ENCODE measurements at regions not wholly inside any gene's neighbourhood (a gene's known extent, or its start where the extent isn't known, plus 50 kb on each side); places are given as distances from the start of the nearest gene placed in this dataset.
A peak's percentile ranks its signal among the peaks of the same experiment; 100 is the strongest.

DNA sequence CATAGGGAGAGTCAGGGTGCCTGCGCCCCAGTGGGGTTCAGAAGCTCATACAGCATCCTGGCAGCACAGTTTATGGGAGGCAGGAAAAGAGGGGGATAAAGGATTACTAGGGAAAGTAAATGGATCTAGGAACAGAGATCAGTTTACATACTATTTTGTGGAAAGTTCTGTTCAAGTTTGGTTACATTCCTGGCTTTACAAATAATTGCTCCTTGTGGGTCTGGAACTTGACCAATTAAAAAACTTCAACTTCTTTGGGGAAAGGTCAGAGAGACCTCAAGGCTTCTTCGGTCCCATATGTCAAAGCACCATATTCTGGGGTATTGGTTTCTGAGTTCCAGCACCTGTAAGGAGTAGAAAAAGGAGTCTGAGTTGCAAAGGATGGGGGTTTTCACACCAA, 64.1 kb downstream of the ZDHHC19 start:
- Histone ChIP-seq H3K4me3 (ENCODE audit: low read length in 2 of 2) (no peak overlapping the region), H3K27ac (ENCODE audit: low read depth in 1 of 2, low read length in 2 of 2) (no peak overlapping the region), H3K9me3 (ENCODE audit: control insufficient read depth, low read length) (no peaks in the 10 kb centered on the region), H3K36me3 (ENCODE audit: control insufficient read depth in 1 of 2, insufficient read depth in 2 of 2, low read length in 1 of 2) (no peaks in the 10 kb centered on the region), H3K4me1 (ENCODE audit: control insufficient read depth in 1 of 2, insufficient read depth in 2 of 2, low read length in 2 of 2) (no peaks in the 10 kb centered on the region), H3K27me3 (ENCODE audit: control insufficient read depth in 1 of 2, insufficient read depth in 2 of 2, low read length in 1 of 2) (no peaks in the 10 kb centered on the region)
- ATAC-seq (ENCODE audit: low FRiP score) (no peak), DNase-seq (no peak)
- intact Hi-C loops (cut with DNase I) = no loop called here
- 86 to 89% methylated on average over 2 of the region's 2 CpGs for WGBS, 2 donors

- Histone ChIP-seq H3K9me3 (ENCODE audit: control insufficient read depth, low read length) (no peaks in the 10 kb centered on the region), H3K36me3 (ENCODE audit: control insufficient read depth in 1 of 2, insufficient read depth in 2 of 2, low read length in 1 of 2) (no peaks in the 10 kb centered on the region), H3K4me3 (ENCODE audit: low read length in 2 of 2) (no peak overlapping the region), H3K4me1 (ENCODE audit: control insufficient read depth in 1 of 2, insufficient read depth in 2 of 2, low read length in 2 of 2) (no peaks in the 10 kb centered on the region), H3K27ac (ENCODE audit: low read depth in 1 of 2, low read length in 2 of 2) (no peak overlapping the region), H3K27me3 (ENCODE audit: control insufficient read depth in 1 of 2, insufficient read depth in 2 of 2, low read length in 1 of 2) (no peaks in the 10 kb centered on the region)
- no peak for ATAC-seq (ENCODE audit: low FRiP score)
- 81 to 82% methylated on average over 14 to 18 of the region's 18 CpGs for WGBS, 2 donors
- intact Hi-C loops (cut with DNase I) = no loop called here
- peak in 1 of 2 donors; percentile 42 for DNase-seq
Measured at GRCh38 chr3:196145468-196146262, 63.8 kb upstream of the TFRC start.

- intact Hi-C loops (cut with DNase I) = no loop called here
- H3K4me3 ChIP-seq (ENCODE audit: low read length in 2 of 2) = no peak overlapping the region
- 71 to 74% methylated on average over 19 of the region's 19 CpGs for WGBS, 2 donors
- no peak overlapping the region for H3K27ac ChIP-seq (ENCODE audit: low read depth in 1 of 2, low read length in 2 of 2)
- ATAC-seq (ENCODE audit: low FRiP score) = no peak
- peak in 1 of 2 donors; percentile 17 for DNase-seq
- no peaks in the 10 kb centered on the region for H3K36me3 ChIP-seq (ENCODE audit: control insufficient read depth in 1 of 2, insufficient read depth in 2 of 2, low read length in 1 of 2)
- no peaks in the 10 kb centered on the region for H3K4me1 ChIP-seq (ENCODE audit: control insufficient read depth in 1 of 2, insufficient read depth in 2 of 2, low read length in 2 of 2)
- no peaks in the 10 kb centered on the region for H3K27me3 ChIP-seq (ENCODE audit: control insufficient read depth in 1 of 2, insufficient read depth in 2 of 2, low read length in 1 of 2)
- no peaks in the 10 kb centered on the region for H3K9me3 ChIP-seq (ENCODE audit: control insufficient read depth, low read length)
Measured at GRCh38 chr3:196144383-196145105, 62.7 kb upstream of the TFRC start.

- H3K36me3 ChIP-seq (ENCODE audit: control insufficient read depth in 1 of 2, insufficient read depth in 2 of 2, low read length in 1 of 2) = no peaks in the 10 kb centered on the region
- no peak for ATAC-seq (ENCODE audit: low FRiP score)
- intact Hi-C loops (cut with DNase I) = no loop called here
- no peak overlapping the region for H3K4me3 ChIP-seq (ENCODE audit: low read length in 2 of 2)
- DNase-seq = peak in 1 of 2 donors; percentile 42
- no peaks in the 10 kb centered on the region for H3K9me3 ChIP-seq (ENCODE audit: control insufficient read depth, low read length)
- no peak overlapping the region for H3K27ac ChIP-seq (ENCODE audit: low read depth in 1 of 2, low read length in 2 of 2)
- H3K27me3 ChIP-seq (ENCODE audit: control insufficient read depth in 1 of 2, insufficient read depth in 2 of 2, low read length in 1 of 2) = no peaks in the 10 kb centered on the region
- no peaks in the 10 kb centered on the region for H3K4me1 ChIP-seq (ENCODE audit: control insufficient read depth in 1 of 2, insufficient read depth in 2 of 2, low read length in 2 of 2)
- whole genome bisulfite sequencing, 2 donors = 92 to 95% methylated on average over 17 of the region's 17 CpGs
Measured at GRCh38 chr3:196143708-196144382, 62.0 kb upstream of the TFRC start.

GRCh38 chr3:196142202-196142956, 60.5 kb upstream of the TFRC start:
- WGBS, 2 donors = 76 to 80% methylated on average over 16 of the region's 16 CpGs
- intact Hi-C loops (cut with DNase I) = no loop called here
- no peaks in the 10 kb centered on the region for H3K4me1 ChIP-seq (ENCODE audit: control insufficient read depth in 1 of 2, insufficient read depth in 2 of 2, low read length in 2 of 2)
- no peaks in the 10 kb centered on the region for H3K9me3 ChIP-seq (ENCODE audit: control insufficient read depth, low read length)
- peak in 1 of 2 donors; percentile 10 for DNase-seq
- H3K27ac ChIP-seq (ENCODE audit: low read depth in 1 of 2, low read length in 2 of 2) = no peak overlapping the region
- no peaks in the 10 kb centered on the region for H3K36me3 ChIP-seq (ENCODE audit: control insufficient read depth in 1 of 2, insufficient read depth in 2 of 2, low read length in 1 of 2)
- H3K27me3 ChIP-seq (ENCODE audit: control insufficient read depth in 1 of 2, insufficient read depth in 2 of 2, low read length in 1 of 2) = no peaks in the 10 kb centered on the region
- ATAC-seq (ENCODE audit: low FRiP score) = no peak
- no peak overlapping the region for H3K4me3 ChIP-seq (ENCODE audit: low read length in 2 of 2)

GRCh38 chr3:196141866-196142201, 59.9 kb upstream of the TFRC start:
- DNase-seq = no peak
- H3K27ac ChIP-seq (ENCODE audit: low read depth in 1 of 2, low read length in 2 of 2) = no peak overlapping the region
- 76 to 80% methylated on average over 6 of the region's 6 CpGs for WGBS, 2 donors
- no peaks in the 10 kb centered on the region for H3K9me3 ChIP-seq (ENCODE audit: control insufficient read depth, low read length)
- no peak overlapping the region for H3K4me3 ChIP-seq (ENCODE audit: low read length in 2 of 2)
- no peaks in the 10 kb centered on the region for H3K36me3 ChIP-seq (ENCODE audit: control insufficient read depth in 1 of 2, insufficient read depth in 2 of 2, low read length in 1 of 2)
- no peaks in the 10 kb centered on the region for H3K27me3 ChIP-seq (ENCODE audit: control insufficient read depth in 1 of 2, insufficient read depth in 2 of 2, low read length in 1 of 2)
- no peaks in the 10 kb centered on the region for H3K4me1 ChIP-seq (ENCODE audit: control insufficient read depth in 1 of 2, insufficient read depth in 2 of 2, low read length in 2 of 2)
- no peak for ATAC-seq (ENCODE audit: low FRiP score)
- intact Hi-C loops (cut with DNase I) = no loop called here

- Histone ChIP-seq H3K4me3 (ENCODE audit: low read length in 2 of 2) (no peak overlapping the region), H3K36me3 (ENCODE audit: control insufficient read depth in 1 of 2, insufficient read depth in 2 of 2, low read length in 1 of 2) (no peaks in the 10 kb centered on the region), H3K27me3 (ENCODE audit: control insufficient read depth in 1 of 2, insufficient read depth in 2 of 2, low read length in 1 of 2) (no peaks in the 10 kb centered on the region), H3K27ac (ENCODE audit: low read depth in 1 of 2, low read length in 2 of 2) (no peak overlapping the region), H3K9me3 (ENCODE audit: control insufficient read depth, low read length) (no peaks in the 10 kb centered on the region), H3K4me1 (ENCODE audit: control insufficient read depth in 1 of 2, insufficient read depth in 2 of 2, low read length in 2 of 2) (no peaks in the 10 kb centered on the region)
- 83 to 84% methylated on average over 15 of the region's 15 CpGs for whole genome bisulfite sequencing, 2 donors
- intact Hi-C loops (cut with DNase I) = no loop called here
- ATAC-seq (ENCODE audit: low FRiP score) = no peak
- DNase-seq = peak; percentile 31
Measured at GRCh38 chr3:196141052-196141865, 59.4 kb upstream of the TFRC start.

- DNase-seq = peak in 1 of 2 donors; percentile 61
- Histone ChIP-seq H3K27me3 (ENCODE audit: control insufficient read depth in 1 of 2, insufficient read depth in 2 of 2, low read length in 1 of 2) (no peaks in the 10 kb centered on the region), H3K9me3 (ENCODE audit: control insufficient read depth, low read length) (no peaks in the 10 kb centered on the region), H3K4me1 (ENCODE audit: control insufficient read depth in 1 of 2, insufficient read depth in 2 of 2, low read length in 2 of 2) (no peaks in the 10 kb centered on the region), H3K36me3 (ENCODE audit: control insufficient read depth in 1 of 2, insufficient read depth in 2 of 2, low read length in 1 of 2) (no peaks in the 10 kb centered on the region), H3K27ac (ENCODE audit: low read depth in 1 of 2, low read length in 2 of 2) (no peak overlapping the region), H3K4me3 (ENCODE audit: low read length in 2 of 2) (no peak overlapping the region)
- intact Hi-C loops (cut with DNase I) = no loop called here
- 55 to 64% methylated on average over 12 of the region's 12 CpGs for WGBS, 2 donors
- no peak for ATAC-seq (ENCODE audit: low FRiP score)
Measured at GRCh38 chr3:196140224-196140623, 58.3 kb upstream of the TFRC start.
